Activated CD4-positive, alpha-beta memory T cell treated with anti-CD3 and anti-CD28 coated beads, Interleukin-2, amount 10 ng/mL, durations not matched to agents 7 days and 5 days (primary cell): ENCODE measurements at regions not wholly inside any gene's neighbourhood (a gene's known extent, or its start where the extent isn't known, plus 50 kb on each side); places are given as distances from the start of the nearest gene placed in this dataset.

Source experiments
- CTCF ChIA-PET: fragments of 350-600 bp; sonication (Branson Sonifier 250); formaldehyde crosslinking; loops from one replicate; lab custom pipeline; 2021; ENCODE audit warnings: antibody characterized with exemption, inconsistent platforms; lab: Charles Lee
- POLR2A ChIA-PET: fragments of 350-600 bp; sonication (Branson Sonifier 250); formaldehyde crosslinking; loops from one replicate; lab custom pipeline; 2021; ENCODE audit warnings: antibody characterized with exemption; lab: Charles Lee
- DNase-seq: peaks from one replicate; pipeline ENCODE4 v3.0.0-alpha.2; 2020
- H3K27ac Mint-ChIP-seq: one replicate; pipeline ENCODE4 v1.8.0; 2021; ENCODE audit warnings: mild to moderate bottlenecking, mixed read lengths
- H3K27me3 Mint-ChIP-seq: one replicate; pipeline ENCODE4 v1.8.0; 2021; ENCODE audit warnings: mixed read lengths
- H3K36me3 Mint-ChIP-seq: one replicate; pipeline ENCODE4 v1.8.0; 2021; ENCODE audit warnings: low read depth, mixed read lengths
- H3K4me1 Mint-ChIP-seq: one replicate; pipeline ENCODE4 v1.8.0; 2021; ENCODE audit warnings: mixed read lengths
- H3K4me3 Mint-ChIP-seq: one replicate; pipeline ENCODE4 v1.8.0; 2021; ENCODE audit warnings: mild to moderate bottlenecking, mixed read lengths
- H3K9me3 Mint-ChIP-seq: one replicate; pipeline ENCODE4 v1.8.0; 2021; ENCODE audit warnings: mixed read lengths

GRCh38 chr16:64531401-64531800 lies 590.5 kb downstream of the CDH11 start:
- POLR2A ChIA-PET, result no interaction called here
- no peaks in the 10 kb centered on the region for H3K27me3 Mint-ChIP-seq
- H3K4me1 Mint-ChIP-seq, result no peaks in the 10 kb centered on the region
- H3K36me3 Mint-ChIP-seq, result no peaks in the 10 kb centered on the region
- H3K4me3 Mint-ChIP-seq, result no peak overlapping the region
- CTCF ChIA-PET, result no interaction called here
- H3K9me3 Mint-ChIP-seq, result peaks cover 26% of the 10 kb centered on the region
- no peak for DNase-seq
- H3K27ac Mint-ChIP-seq, result no peak overlapping the region

GRCh38 chr16:64522548-64522947 lies 599.3 kb downstream of the CDH11 start:
- no peak for DNase-seq
- no peak overlapping the region for H3K4me3 Mint-ChIP-seq
- H3K36me3 Mint-ChIP-seq, result no peaks in the 10 kb centered on the region
- H3K27ac Mint-ChIP-seq, result no peak overlapping the region
- no peaks in the 10 kb centered on the region for H3K27me3 Mint-ChIP-seq
- H3K9me3 Mint-ChIP-seq, result peaks cover 3% of the 10 kb centered on the region
- H3K4me1 Mint-ChIP-seq, result no peaks in the 10 kb centered on the region
- CTCF ChIA-PET, result no interaction called here
- POLR2A ChIA-PET, result no interaction called here

GRCh38 chr16:64513871-64514270 lies 608.0 kb downstream of the CDH11 start:
- Mint-ChIP-seq H3K4me1 (no peaks in the 10 kb centered on the region), H3K27me3 (no peaks in the 10 kb centered on the region), H3K27ac (no peak overlapping the region), H3K36me3 (no peaks in the 10 kb centered on the region), H3K9me3 (peaks cover 8% of the 10 kb centered on the region), H3K4me3 (no peak overlapping the region)
- ChIA-PET POLR2A (no interaction called here), CTCF (no interaction called here)
- DNase-seq, result no peak

GRCh38 chr16:64507240-64508024 lies 614.4 kb downstream of the CDH11 start:
- no peaks in the 10 kb centered on the region for H3K36me3 Mint-ChIP-seq

GRCh38 chr16:64499211-64499610 lies 622.7 kb downstream of the CDH11 start:
- Mint-ChIP-seq H3K4me3 (no peak overlapping the region), H3K36me3 (no peaks in the 10 kb centered on the region), H3K27me3 (no peaks in the 10 kb centered on the region), H3K27ac (no peak overlapping the region), H3K9me3 (peaks cover 7% of the 10 kb centered on the region), H3K4me1 (no peaks in the 10 kb centered on the region)
- POLR2A ChIA-PET, result no interaction called here
- CTCF ChIA-PET, result no interaction called here
- no peak for DNase-seq

More at GRCh38 chr16:64507240-64508024, 614.4 kb downstream of the CDH11 start:
- H3K4me1 Mint-ChIP-seq, result no peaks in the 10 kb centered on the region
- CTCF ChIA-PET, result no interaction called here
- no peak for DNase-seq
- peaks cover 15% of the 10 kb centered on the region for H3K9me3 Mint-ChIP-seq
- no peak overlapping the region for H3K4me3 Mint-ChIP-seq
- H3K27ac Mint-ChIP-seq, result no peak overlapping the region
- no peaks in the 10 kb centered on the region for H3K27me3 Mint-ChIP-seq
- POLR2A ChIA-PET, result no interaction called here

- Mint-ChIP-seq H3K27ac (no peak overlapping the region), H3K36me3 (no peaks in the 10 kb centered on the region), H3K9me3 (peaks cover 7% of the 10 kb centered on the region), H3K4me3 (no peak overlapping the region), H3K4me1 (no peaks in the 10 kb centered on the region), H3K27me3 (no peaks in the 10 kb centered on the region)
- ChIA-PET POLR2A (no interaction called here), CTCF (no interaction called here)
- no peak for DNase-seq
These were observed 623.5 kb downstream of the CDH11 start for GRCh38 chr16:64498363-64498762.

GRCh38 chr16:64493709-64494108 lies 628.2 kb downstream of the CDH11 start:
- H3K9me3 Mint-ChIP-seq, result peaks cover 15% of the 10 kb centered on the region
- H3K27ac Mint-ChIP-seq, result no peak overlapping the region
- no peaks in the 10 kb centered on the region for H3K4me1 Mint-ChIP-seq
- CTCF ChIA-PET, result no interaction called here
- POLR2A ChIA-PET, result no interaction called here
- H3K4me3 Mint-ChIP-seq, result no peak overlapping the region
- no peak for DNase-seq
- H3K27me3 Mint-ChIP-seq, result no peaks in the 10 kb centered on the region
- no peaks in the 10 kb centered on the region for H3K36me3 Mint-ChIP-seq

- no peak overlapping the region for H3K27ac Mint-ChIP-seq
- CTCF ChIA-PET, result no interaction called here
- H3K9me3 Mint-ChIP-seq, result peaks cover 25% of the 10 kb centered on the region
- no peaks in the 10 kb centered on the region for H3K27me3 Mint-ChIP-seq
- no peaks in the 10 kb centered on the region for H3K36me3 Mint-ChIP-seq
- H3K4me3 Mint-ChIP-seq, result no peak overlapping the region
- no peak for DNase-seq
- POLR2A ChIA-PET, result no interaction called here
- H3K4me1 Mint-ChIP-seq, result no peaks in the 10 kb centered on the region
These were observed 632.4 kb downstream of the CDH11 start for GRCh38 chr16:64489449-64489848.

- Mint-ChIP-seq H3K36me3 (no peaks in the 10 kb centered on the region), H3K4me3 (no peak overlapping the region), H3K9me3 (peaks cover 25% of the 10 kb centered on the region), H3K4me1 (no peaks in the 10 kb centered on the region), H3K27ac (no peak overlapping the region), H3K27me3 (no peaks in the 10 kb centered on the region)
- DNase-seq, result no peak
- CTCF ChIA-PET, result no interaction called here
- POLR2A ChIA-PET, result no interaction called here
These were observed 635.3 kb downstream of the CDH11 start for GRCh38 chr16:64486561-64486960.

GRCh38 chr16:64481497-64481896 lies 640.4 kb downstream of the CDH11 start:
- Mint-ChIP-seq H3K4me3 (no peak overlapping the region), H3K4me1 (no peaks in the 10 kb centered on the region), H3K9me3 (peaks cover 12% of the 10 kb centered on the region), H3K36me3 (no peaks in the 10 kb centered on the region), H3K27ac (no peak overlapping the region), H3K27me3 (no peaks in the 10 kb centered on the region)
- ChIA-PET CTCF (no interaction called here), POLR2A (no interaction called here)
- DNase-seq, result no peak

- DNase-seq, result no peak
- H3K27ac Mint-ChIP-seq, result no peak overlapping the region
- H3K9me3 Mint-ChIP-seq, result peaks cover 15% of the 10 kb centered on the region
- ChIA-PET CTCF (no interaction called here), POLR2A (no interaction called here)
- H3K4me3 Mint-ChIP-seq, result no peak overlapping the region
- no peaks in the 10 kb centered on the region for H3K36me3 Mint-ChIP-seq
- H3K4me1 Mint-ChIP-seq, result no peaks in the 10 kb centered on the region
- no peaks in the 10 kb centered on the region for H3K27me3 Mint-ChIP-seq
These were observed 643.5 kb downstream of the CDH11 start for GRCh38 chr16:64478252-64478906.

- H3K27ac Mint-ChIP-seq, result no peak overlapping the region
- ChIA-PET POLR2A (no interaction called here), CTCF (no interaction called here)
- H3K27me3 Mint-ChIP-seq, result no peaks in the 10 kb centered on the region
- no peaks in the 10 kb centered on the region for H3K36me3 Mint-ChIP-seq
- no peaks in the 10 kb centered on the region for H3K4me1 Mint-ChIP-seq
- no peak for DNase-seq
- peaks cover 15% of the 10 kb centered on the region for H3K9me3 Mint-ChIP-seq
- H3K4me3 Mint-ChIP-seq, result no peak overlapping the region
These were observed 646.1 kb downstream of the CDH11 start for GRCh38 chr16:64475627-64476351.

GRCh38 chr16:64470916-64471315 lies 650.9 kb downstream of the CDH11 start:
- Mint-ChIP-seq H3K36me3 (no peaks in the 10 kb centered on the region), H3K27me3 (no peaks in the 10 kb centered on the region), H3K4me3 (no peak overlapping the region), H3K9me3 (peaks cover 16% of the 10 kb centered on the region), H3K27ac (no peak overlapping the region), H3K4me1 (no peaks in the 10 kb centered on the region)
- ChIA-PET POLR2A (no interaction called here), CTCF (no interaction called here)
- no peak for DNase-seq
